Spleen (tissue), 11 donors: ENCODE measurements at regions not wholly inside any gene's neighbourhood (a gene's known extent, or its start where the extent isn't known, plus 50 kb on each side); places are given as distances from the start of the nearest gene placed in this dataset.

Experiments
- DNase-seq: peaks from one replicate; pipeline ENCODE4 v3.0.0-alpha.2; 2020
- H3K27ac ChIP-seq, 8 donors: fragments of 200-600 bp; sonication (generic) in 7 of 8; 1 replicate in 4 of 8; 2 replicates in 4 of 8; pipeline versions ENCODE4 v1.5.0 to v1.8.0; 2016 to 2021; ENCODE audit warnings: inconsistent platforms in 4 of 8, mild to moderate bottlenecking in 4 of 8, moderate library complexity in 1 of 8
- H3K27me3 ChIP-seq, 7 donors: fragments of 200-600 bp; sonication (generic) in 6 of 7; replicated peaks in 1 of 7; 1 replicate in 4 of 7; 2 replicates in 3 of 7; pipeline versions ENCODE4 v1.5.0 to v1.8.0; 2016 to 2021; ENCODE audit warnings: inconsistent platforms in 3 of 7, mild to moderate bottlenecking in 1 of 7
- H3K36me3 ChIP-seq, 6 donors: fragments of 200-600 bp; sonication (generic) in 5 of 6; 1 replicate in 4 of 6; 2 replicates in 2 of 6; pipeline versions ENCODE4 v1.5.0 to v1.8.0; 2016 to 2021; ENCODE audit warnings: inconsistent platforms in 2 of 6
- H3K4me1 ChIP-seq, 6 donors: fragments of 200-600 bp; sonication (generic) in 5 of 6; 1 replicate in 3 of 6; 2 replicates in 3 of 6; pipeline versions ENCODE4 v1.5.0 to v1.8.0; 2016 to 2021; ENCODE audit warnings: inconsistent platforms in 3 of 6
- H3K4me3 ChIP-seq, 8 donors: fragments of 200-600 bp; sonication (generic) in 7 of 8; 1 replicate in 4 of 8; 2 replicates in 4 of 8; pipeline versions ENCODE4 v1.5.0 to v1.8.0; 2016 to 2021; ENCODE audit warnings: inconsistent platforms in 4 of 8, mild to moderate bottlenecking in 4 of 8, moderate library complexity in 2 of 8
- H3K9me3 ChIP-seq, 8 donors: fragments of 200-600 bp; sonication (generic) in 7 of 8; 1 replicate in 4 of 8; 2 replicates in 4 of 8; pipeline versions ENCODE4 v1.5.0 to v1.8.0; 2016 to 2021; ENCODE audit warnings: inconsistent platforms in 4 of 8
- POLR2A ChIP-seq, 3 donors: fragments of 450-650 bp; IDR thresholded peaks; one replicate each; pipeline ENCODE4 v1.5.1; 2017; ENCODE audit warnings: antibody characterized with exemption in 3 of 3, mild to moderate bottlenecking in 1 of 3
- POLR2AphosphoS5 ChIP-seq, 3 donors: sonication (generic); formaldehyde crosslinking; IDR thresholded peaks; one replicate each; pipeline ENCODE4 v1.5.1; 2017; ENCODE audit warnings: antibody characterized with exemption in 3 of 3
- WGBS, 5 donors: extraction: QIAGEN DNeasy Blood & Tissue Kit in 3 of 5; methylation state at CpG; one replicate each; pipeline versions ENCODE4 v1.1.5 to v1.1.7; 2013 to 2018; 5-methylcytosine and 5-hydroxymethylcytosine counted together
- intact Hi-C: fragments of 100-400 bp; cut with DNase I; formaldehyde crosslinking; loops from one replicate; pipeline ENCODE4 v1.15.0; 2023; ENCODE audit warnings: low total_unique reads
- TF ChIP-seq, protein P1 (sequence below), 11 experiments: fragments of 200-600 bp in 7 of 11; fragments of 450-650 bp in 4 of 11; sonication (generic) in 4 of 11; IDR thresholded peaks in 8 of 11; conservative IDR thresholded peaks in 3 of 11; 1 replicate in 7 of 11; 2 replicates in 4 of 11; pipeline versions ENCODE4 v1.4.0 to v1.8.0; 2016 to 2021; ENCODE audit warnings: antibody characterized with exemption in 11 of 11, inconsistent platforms in 4 of 11, mild to moderate bottlenecking in 1 of 11
- donor health status: healthy with polysubstance abuse.
- donor health status: DM: no; HTN: no; CAD: no; lungs with moderate emphysema.
- donor health status: DM: no; HTN: no; CAD: no.
- donor health status: Bipolar disorder and iron deficiency.
- donor health status: healthy.
- donor health status: DM: no; HTN: no; CAD: no.
- donor health status: DM: yes; HTN: yes; CAD: no.

DNA sequence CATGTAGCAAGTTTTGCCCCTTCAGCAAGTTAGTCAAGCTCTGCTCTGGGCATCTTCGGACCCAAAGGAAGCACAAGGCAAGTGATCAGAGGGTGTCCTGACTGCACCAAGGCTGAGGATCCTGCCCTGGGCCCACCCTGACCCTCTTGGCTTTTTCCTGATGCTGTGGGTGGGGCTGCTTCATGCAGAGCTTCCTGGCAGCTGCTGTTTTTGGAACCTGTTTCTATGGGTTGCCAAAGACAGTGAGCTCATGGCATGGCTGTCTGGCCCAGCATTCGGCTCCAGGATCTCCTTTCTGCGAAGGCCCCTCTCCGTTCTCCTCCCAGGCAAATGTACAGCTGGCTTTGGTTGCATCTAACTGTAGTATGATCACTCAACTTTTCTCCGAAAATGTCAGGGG, 497.9 kb downstream of the ARHGEF28 start:
- TF ChIP-seq POLR2AphosphoS5 (IDR thresholded peaks at IDR 0.05) (peak in 2 of 3 donors; percentile 35 to 61), POLR2A (IDR thresholded peaks at IDR 0.05) (no peak)
- TF ChIP-seq, protein P1, sequence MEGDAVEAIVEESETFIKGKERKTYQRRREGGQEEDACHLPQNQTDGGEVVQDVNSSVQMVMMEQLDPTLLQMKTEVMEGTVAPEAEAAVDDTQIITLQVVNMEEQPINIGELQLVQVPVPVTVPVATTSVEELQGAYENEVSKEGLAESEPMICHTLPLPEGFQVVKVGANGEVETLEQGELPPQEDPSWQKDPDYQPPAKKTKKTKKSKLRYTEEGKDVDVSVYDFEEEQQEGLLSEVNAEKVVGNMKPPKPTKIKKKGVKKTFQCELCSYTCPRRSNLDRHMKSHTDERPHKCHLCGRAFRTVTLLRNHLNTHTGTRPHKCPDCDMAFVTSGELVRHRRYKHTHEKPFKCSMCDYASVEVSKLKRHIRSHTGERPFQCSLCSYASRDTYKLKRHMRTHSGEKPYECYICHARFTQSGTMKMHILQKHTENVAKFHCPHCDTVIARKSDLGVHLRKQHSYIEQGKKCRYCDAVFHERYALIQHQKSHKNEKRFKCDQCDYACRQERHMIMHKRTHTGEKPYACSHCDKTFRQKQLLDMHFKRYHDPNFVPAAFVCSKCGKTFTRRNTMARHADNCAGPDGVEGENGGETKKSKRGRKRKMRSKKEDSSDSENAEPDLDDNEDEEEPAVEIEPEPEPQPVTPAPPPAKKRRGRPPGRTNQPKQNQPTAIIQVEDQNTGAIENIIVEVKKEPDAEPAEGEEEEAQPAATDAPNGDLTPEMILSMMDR (IDR thresholded peaks at IDR 0.05 in 8 of 11, conservative IDR thresholded peaks at IDR 0.05 in 3 of 11): no peak
- no peak for DNase-seq
- Histone ChIP-seq H3K27me3 (no peaks in the 10 kb centered on the region), H3K36me3 (no peaks in the 10 kb centered on the region), H3K4me3 (no peak overlapping the region), H3K27ac (peak overlapping the region in 5 of 8 donors; percentile 39 to 62 (median 54)), H3K9me3 (no peaks in the 10 kb centered on the region), H3K4me1 (peaks cover 0 to 15% (median 7%) of the 10 kb centered on the region in 6 donors)
- intact Hi-C loops: no loop called here
- 62 to 84% (median 79%) methylated on average over 5 of the region's 5 CpGs for WGBS, 5 donors

DNA sequence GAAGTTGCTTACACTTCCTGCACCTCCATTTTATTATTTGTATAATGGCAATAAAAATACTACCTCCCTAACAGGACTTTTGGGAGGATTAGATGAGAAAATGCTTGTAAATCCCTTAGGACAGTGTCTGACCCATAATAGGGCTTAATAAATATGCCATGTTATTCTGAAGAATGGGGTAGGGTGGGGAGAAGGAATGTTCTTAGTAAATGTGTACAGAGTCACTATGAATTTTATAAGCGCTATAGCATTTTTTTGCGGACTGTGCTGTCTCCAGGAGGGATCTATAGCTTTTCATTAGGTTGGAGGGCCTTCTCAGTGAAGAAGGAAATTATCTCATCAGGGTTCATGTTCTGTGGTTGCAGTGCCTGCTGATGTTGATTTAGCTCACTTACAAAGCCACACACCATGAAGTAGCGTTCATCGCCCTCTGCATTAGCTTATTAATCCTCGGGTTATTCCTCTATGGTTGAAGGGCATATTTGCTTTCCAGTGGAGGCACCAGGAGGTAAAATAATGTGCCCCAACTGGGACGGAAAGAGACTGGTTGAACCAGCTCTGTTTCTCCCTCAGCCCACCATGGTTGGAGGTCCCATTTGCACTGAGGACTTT, 497.1 kb downstream of the ARHGEF28 start:
- Histone ChIP-seq H3K4me3 (no peak overlapping the region), H3K4me1 (peaks cover 0 to 14% (median 5%) of the 10 kb centered on the region in 6 donors), H3K36me3 (no peaks in the 10 kb centered on the region), H3K27me3 (no peaks in the 10 kb centered on the region), H3K27ac (peak overlapping the region in 3 of 8 donors; percentile 54 to 62 (median 54)), H3K9me3 (peaks cover 0 to 6% (median 0%) of the 10 kb centered on the region in 8 donors)
- intact Hi-C loops: no loop called here
- DNase-seq: no peak
- TF ChIP-seq POLR2A (IDR thresholded peaks at IDR 0.05) (no peak), POLR2AphosphoS5 (IDR thresholded peaks at IDR 0.05) (no peak)
- TF ChIP-seq, protein P1 (IDR thresholded peaks at IDR 0.05 in 8 of 11, conservative IDR thresholded peaks at IDR 0.05 in 3 of 11): no peak
- WGBS, 5 donors: 64 to 83% (median 79%) methylated on average over 6 of the region's 6 CpGs

DNA sequence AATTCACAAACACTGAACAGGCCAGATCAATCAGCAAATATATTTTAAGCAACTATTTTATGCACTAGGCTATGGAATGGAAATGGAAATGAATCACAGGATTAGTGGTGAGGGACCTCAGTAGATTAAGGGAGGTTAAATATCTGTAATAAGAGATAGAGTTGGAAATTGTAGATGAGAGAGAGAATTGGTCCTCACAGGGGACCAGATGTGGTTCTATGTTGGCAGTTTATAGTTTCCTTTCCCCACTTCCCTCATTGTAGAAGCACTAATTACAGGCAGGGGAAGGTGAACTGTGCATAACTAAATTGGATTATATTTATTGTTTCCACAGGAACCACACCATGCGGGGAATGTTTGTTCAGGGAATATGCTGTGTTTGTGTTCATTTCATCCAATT, 496.2 kb downstream of the ARHGEF28 start:
- intact Hi-C loops: no loop called here
- H3K27me3 ChIP-seq: no peaks in the 10 kb centered on the region
- 59 to 81% (median 63%) methylated on average over 1 of the region's 1 CpG for WGBS, 5 donors
- H3K4me1 ChIP-seq: peaks cover 0 to 12% (median under 1%) of the 10 kb centered on the region in 6 donors
- peaks cover 0 to 8% (median 0%) of the 10 kb centered on the region in 8 donors for H3K9me3 ChIP-seq
- peak overlapping the region in 1 of 8 donors; percentile 2 for H3K27ac ChIP-seq
- TF ChIP-seq, protein P1 (IDR thresholded peaks at IDR 0.05 in 8 of 11, conservative IDR thresholded peaks at IDR 0.05 in 3 of 11): no peak
- no peak for TF ChIP-seq POLR2AphosphoS5 (IDR thresholded peaks at IDR 0.05)
- no peak for TF ChIP-seq POLR2A (IDR thresholded peaks at IDR 0.05)
- no peak overlapping the region for H3K4me3 ChIP-seq
- no peak for DNase-seq
- no peaks in the 10 kb centered on the region for H3K36me3 ChIP-seq

DNA sequence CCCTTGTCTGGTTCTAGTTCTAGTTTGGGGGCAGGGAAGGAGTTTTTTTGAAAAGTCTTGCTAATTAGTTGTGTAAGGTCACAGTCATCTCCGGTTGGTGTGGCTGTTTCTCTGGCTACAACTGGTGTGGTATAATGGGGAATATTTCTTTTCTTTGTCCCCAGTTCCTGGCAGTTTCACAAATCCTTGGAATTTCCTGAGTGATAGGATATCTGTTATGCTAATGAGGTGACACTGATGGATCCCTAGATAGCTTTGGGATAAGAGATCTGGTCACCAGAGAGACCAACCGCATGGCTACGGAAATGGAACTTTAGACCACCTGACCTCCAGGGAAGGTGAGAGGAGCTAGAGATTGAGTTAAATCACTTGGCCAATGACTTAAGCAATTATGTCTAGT, 494.6 kb downstream of the ARHGEF28 start:
- Histone ChIP-seq H3K9me3 (peaks cover 0 to 8% (median 0%) of the 10 kb centered on the region in 8 donors), H3K4me1 (peaks cover 0 to 7% (median 0%) of the 10 kb centered on the region in 6 donors), H3K36me3 (no peaks in the 10 kb centered on the region), H3K27me3 (no peaks in the 10 kb centered on the region), H3K4me3 (no peak overlapping the region), H3K27ac (peak overlapping the region in 6 of 8 donors; percentile 5 to 52 (median 36))
- TF ChIP-seq POLR2A (IDR thresholded peaks at IDR 0.05) (no peak), POLR2AphosphoS5 (IDR thresholded peaks at IDR 0.05) (no peak)
- TF ChIP-seq, protein P1 (IDR thresholded peaks at IDR 0.05 in 8 of 11, conservative IDR thresholded peaks at IDR 0.05 in 3 of 11): no peak
- no peak for DNase-seq
- 61 to 86% (median 76%) methylated on average over 3 of the region's 3 CpGs for WGBS, 5 donors
- intact Hi-C loops: no loop called here
